Activated B cell treated with CpG ODN at 0.5 μM for 24 hours (primary cell): ENCODE measurements at regions not wholly inside any gene's neighbourhood (a gene's known extent, or its start where the extent isn't known, plus 50 kb on each side); places are given as distances from the start of the nearest gene placed in this dataset.

Source experiments
- ATAC-seq: fragments of 200-7000 bp; cut with Tn5 transposase; one replicate; pipeline ENCODE4 v1.10.0; 2021; ENCODE audit warnings: low read depth, mild to moderate bottlenecking, moderate library complexity
- CTCF ChIA-PET: fragments of 350-600 bp; sonication (Branson Sonifier 250); formaldehyde crosslinking; loops from one replicate; lab custom pipeline; 2021; ENCODE audit warnings: antibody characterized with exemption; lab: Charles Lee
- POLR2A ChIA-PET: fragments of 350-600 bp; sonication (Branson Sonifier 250); formaldehyde crosslinking; loops from one replicate; lab custom pipeline; 2021; ENCODE audit warnings: antibody characterized with exemption; lab: Charles Lee
- DNase-seq: peaks from one replicate; pipeline ENCODE4 v3.0.0; 2022
- H3K27ac Mint-ChIP-seq: one replicate; pipeline ENCODE4 v1.8.0; 2020; ENCODE audit warnings: mixed read lengths
- H3K27me3 Mint-ChIP-seq: one replicate; pipeline ENCODE4 v1.8.0; 2021; ENCODE audit warnings: mixed read lengths
- H3K36me3 Mint-ChIP-seq: one replicate; pipeline ENCODE4 v1.8.0; 2021; ENCODE audit warnings: low read depth, mixed read lengths
- H3K4me1 Mint-ChIP-seq: one replicate; pipeline ENCODE4 v1.8.0; 2021; ENCODE audit warnings: mixed read lengths
- H3K4me3 Mint-ChIP-seq: one replicate; pipeline ENCODE4 v1.8.0; 2020; ENCODE audit warnings: mild to moderate bottlenecking, mixed read lengths
- H3K9me3 Mint-ChIP-seq: one replicate; pipeline ENCODE4 v1.8.0; 2020; ENCODE audit warnings: mixed read lengths
- intact Hi-C: fragments of 100-400 bp; cut with micrococcal nuclease; formaldehyde crosslinking; loops from one replicate; pipeline ENCODE4 v1.15.1; 2024
- TF ChIP-seq, protein P1 (sequence below): fragments of 200-600 bp; IDR thresholded peaks from one replicate; pipeline ENCODE4 v1.8.0; 2022; ENCODE audit warnings: antibody characterized with exemption, mild to moderate bottlenecking

- H3K27me3 Mint-ChIP-seq, result no peaks in the 10 kb centered on the region
- ATAC-seq, result no peak
- no peaks in the 10 kb centered on the region for H3K9me3 Mint-ChIP-seq
- H3K4me1 Mint-ChIP-seq, result peaks cover 38% of the 10 kb centered on the region
- ChIA-PET CTCF (no interaction called here), POLR2A (no interaction called here)
- H3K36me3 Mint-ChIP-seq, result no peaks in the 10 kb centered on the region
- no peak for DNase-seq
- no peak overlapping the region for H3K27ac Mint-ChIP-seq
- intact Hi-C loops, result no loop called here
- TF ChIP-seq, protein P1, sequence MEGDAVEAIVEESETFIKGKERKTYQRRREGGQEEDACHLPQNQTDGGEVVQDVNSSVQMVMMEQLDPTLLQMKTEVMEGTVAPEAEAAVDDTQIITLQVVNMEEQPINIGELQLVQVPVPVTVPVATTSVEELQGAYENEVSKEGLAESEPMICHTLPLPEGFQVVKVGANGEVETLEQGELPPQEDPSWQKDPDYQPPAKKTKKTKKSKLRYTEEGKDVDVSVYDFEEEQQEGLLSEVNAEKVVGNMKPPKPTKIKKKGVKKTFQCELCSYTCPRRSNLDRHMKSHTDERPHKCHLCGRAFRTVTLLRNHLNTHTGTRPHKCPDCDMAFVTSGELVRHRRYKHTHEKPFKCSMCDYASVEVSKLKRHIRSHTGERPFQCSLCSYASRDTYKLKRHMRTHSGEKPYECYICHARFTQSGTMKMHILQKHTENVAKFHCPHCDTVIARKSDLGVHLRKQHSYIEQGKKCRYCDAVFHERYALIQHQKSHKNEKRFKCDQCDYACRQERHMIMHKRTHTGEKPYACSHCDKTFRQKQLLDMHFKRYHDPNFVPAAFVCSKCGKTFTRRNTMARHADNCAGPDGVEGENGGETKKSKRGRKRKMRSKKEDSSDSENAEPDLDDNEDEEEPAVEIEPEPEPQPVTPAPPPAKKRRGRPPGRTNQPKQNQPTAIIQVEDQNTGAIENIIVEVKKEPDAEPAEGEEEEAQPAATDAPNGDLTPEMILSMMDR, result no peak
- no peak overlapping the region for H3K4me3 Mint-ChIP-seq
Measured at GRCh38 chr3:44050101-44050500, 191.6 kb upstream of the TOPAZ1 start.

- TF ChIP-seq, protein P1, result no peak
- Mint-ChIP-seq H3K36me3 (no peaks in the 10 kb centered on the region), H3K27ac (no peak overlapping the region), H3K4me3 (no peak overlapping the region), H3K27me3 (no peaks in the 10 kb centered on the region), H3K4me1 (peaks cover 30% of the 10 kb centered on the region), H3K9me3 (no peaks in the 10 kb centered on the region)
- ChIA-PET POLR2A (no interaction called here), CTCF (no interaction called here)
- intact Hi-C loops, result no loop called here
- no peak for ATAC-seq
- no peak for DNase-seq
Measured at GRCh38 chr3:44050867-44051266, 190.8 kb upstream of the TOPAZ1 start.

DNA sequence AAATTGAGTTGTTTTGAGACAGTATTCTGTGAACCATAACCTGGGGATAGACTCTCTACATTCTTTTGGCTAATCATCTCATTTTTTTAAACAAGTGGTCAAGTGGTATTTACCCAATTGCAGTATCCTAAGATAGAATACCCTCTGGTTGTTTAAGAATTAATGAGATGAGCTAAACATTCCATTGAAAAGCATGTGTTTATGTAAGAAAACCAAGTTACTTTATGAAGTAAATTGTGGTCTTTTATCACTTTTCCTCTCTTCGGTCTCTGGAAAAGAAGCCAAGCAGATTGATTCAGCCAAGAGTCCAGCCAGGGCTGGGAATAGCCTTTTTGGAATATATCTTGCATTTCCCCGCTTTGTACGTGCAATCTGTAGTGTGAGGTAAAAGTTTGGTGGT, 185.7 kb upstream of the TOPAZ1 start:
- ChIA-PET CTCF (no interaction called here), POLR2A (no interaction called here)
- H3K4me1 Mint-ChIP-seq, result peaks cover 40% of the 10 kb centered on the region
- H3K36me3 Mint-ChIP-seq, result no peaks in the 10 kb centered on the region
- H3K27me3 Mint-ChIP-seq, result no peaks in the 10 kb centered on the region
- no peak overlapping the region for H3K4me3 Mint-ChIP-seq
- TF ChIP-seq, protein P1, result no peak
- ATAC-seq (no peak), DNase-seq (no peak)
- no peak overlapping the region for H3K27ac Mint-ChIP-seq
- intact Hi-C loops, result loop anchor here (5.0 kb wide), 1 partner anchor 34 kb away; no protein-coding TSS in a partner anchor
- no peaks in the 10 kb centered on the region for H3K9me3 Mint-ChIP-seq

DNA sequence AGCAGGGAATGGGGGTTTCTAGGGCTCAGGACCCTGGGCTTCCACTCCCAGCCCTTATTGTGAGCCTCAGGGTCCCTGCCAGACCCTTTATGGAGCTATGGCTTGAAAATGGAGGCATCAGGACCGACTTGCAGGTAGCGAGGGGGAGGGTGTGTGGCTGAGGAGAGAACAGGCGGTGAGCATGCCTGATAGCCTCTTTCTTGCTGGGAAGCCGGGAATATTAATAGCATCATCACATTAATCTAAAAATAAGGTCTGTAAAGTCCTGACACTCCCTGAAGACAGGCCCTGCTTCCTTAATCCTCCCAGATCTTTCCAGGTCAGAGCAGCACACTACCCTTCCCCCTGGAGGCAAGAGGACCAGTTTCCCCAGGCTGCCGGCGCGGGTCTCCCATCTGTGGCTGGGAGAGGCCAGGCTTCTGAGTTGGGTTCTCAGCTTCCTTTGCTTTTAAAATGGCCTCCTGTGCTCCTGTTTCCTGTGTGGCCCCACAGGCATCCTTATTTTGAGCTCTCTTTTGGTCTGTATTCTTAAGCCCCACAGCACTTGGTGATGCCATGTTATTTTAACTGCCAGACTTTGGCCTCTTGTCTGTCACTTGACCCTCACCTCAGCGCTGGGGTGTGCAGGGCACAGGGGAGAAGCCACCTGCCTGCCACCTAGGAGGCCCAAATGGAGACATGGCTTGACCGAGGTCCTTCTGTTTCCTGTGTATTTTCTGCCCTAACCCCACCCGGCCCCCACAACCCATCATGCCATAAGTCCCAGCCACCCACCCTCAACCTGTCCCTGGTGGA, 185.0 kb upstream of the TOPAZ1 start:
- intact Hi-C loops, result loop anchor here (5.0 kb wide), 1 partner anchor 34 kb away; no protein-coding TSS in a partner anchor
- Mint-ChIP-seq H3K4me1 (peaks cover 38% of the 10 kb centered on the region), H3K27ac (peak overlapping the region; percentile 92), H3K27me3 (no peaks in the 10 kb centered on the region), H3K9me3 (no peaks in the 10 kb centered on the region), H3K36me3 (no peaks in the 10 kb centered on the region), H3K4me3 (no peak overlapping the region)
- ChIA-PET POLR2A (no interaction called here), CTCF (no interaction called here)
- DNase-seq (no peak), ATAC-seq (no peak)
- TF ChIP-seq, protein P1, result no peak

DNA sequence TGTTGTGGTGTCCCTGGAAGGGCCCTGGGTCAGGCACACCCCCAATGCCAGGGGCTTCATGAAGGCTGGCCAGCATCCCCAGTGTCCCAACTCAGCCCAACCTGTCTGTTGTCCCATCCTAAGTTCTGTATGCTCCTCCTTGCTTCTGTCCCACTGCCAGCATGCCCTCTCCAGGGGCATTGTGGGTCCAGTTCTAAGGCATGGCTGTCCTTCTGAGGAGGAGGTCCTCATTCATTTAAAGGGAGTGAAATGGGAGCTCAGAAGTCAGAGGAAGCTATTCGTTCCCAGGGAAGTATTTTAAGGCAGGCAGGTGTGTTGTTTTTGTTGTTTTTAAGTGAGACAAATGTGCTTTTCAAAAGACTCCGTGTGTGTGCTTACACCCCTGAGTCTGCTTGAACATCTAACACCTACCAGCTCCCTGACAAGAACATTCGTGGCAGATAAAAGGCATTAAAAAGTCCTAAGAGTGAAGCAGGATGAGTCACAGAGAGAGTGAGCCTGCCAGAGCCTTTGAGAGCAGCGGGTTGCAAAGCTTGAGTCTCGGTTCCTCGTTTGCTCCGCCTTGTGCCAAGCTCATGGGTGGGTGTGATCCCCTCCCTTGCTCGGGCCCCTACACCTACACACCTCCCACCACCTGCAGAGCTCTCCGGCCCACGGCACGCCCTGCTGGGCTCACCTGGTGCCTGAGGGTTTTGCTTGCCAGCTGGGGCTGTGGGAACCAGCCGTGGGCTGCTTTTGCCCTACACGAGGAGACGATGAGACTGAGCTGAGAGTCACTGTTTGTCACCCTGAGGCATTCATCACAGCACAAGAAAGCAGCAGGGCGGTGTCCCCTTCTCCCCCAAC, 183.4 kb upstream of the TOPAZ1 start:
- peak; percentile 97 for ATAC-seq
- Mint-ChIP-seq H3K27ac (peak overlapping the region; percentile 92), H3K4me1 (peaks cover 38% of the 10 kb centered on the region), H3K4me3 (peak overlapping the region; percentile 75), H3K27me3 (no peaks in the 10 kb centered on the region), H3K9me3 (no peaks in the 10 kb centered on the region), H3K36me3 (no peaks in the 10 kb centered on the region)
- POLR2A ChIA-PET, result interaction anchor here (0.6 to 1.3 kb wide), 8 partner anchors 9 to 65 kb away, joined by 3 to 11 read pairs (median 5); no protein-coding TSS in a partner anchor
- intact Hi-C loops, result loop anchor here (1.0 to 5.0 kb wide), 3 partner anchors 12 to 61 kb away; no protein-coding TSS in a partner anchor
- TF ChIP-seq, protein P1, result no peak
- CTCF ChIA-PET, result interaction anchor here (1.1 to 1.9 kb wide), 4 partner anchors 13 to 54 kb away, joined by 3 to 6 read pairs (median 6); no protein-coding TSS in a partner anchor
- DNase-seq, result peak; percentile 69
